ENCODE measurements at regions not wholly inside any gene's neighbourhood (a gene's known extent, or its start where the extent isn't known, plus 50 kb on each side); places are given as distances from the start of the nearest gene placed in this dataset.

GRCh38 chr4:38332699-38333098, 331.3 kb upstream of the KLF3 start:
- peaks cover 0 to 9% of the 10 kb centered on the region in 2 experiments; a peak in 3 of 4 replicates for H3K4me1 ChIP-seq (ENCODE audit: control insufficient read depth in 1 of 2, insufficient read depth in 2 of 2, low read length in 2 of 2)
- intact Hi-C loops (cut with micrococcal nuclease) = no loop called here
- ATAC-seq (no peak), DNase-seq (ENCODE audit: low read depth, low spot score) (no peak)
- H3K9ac ChIP-seq (ENCODE audit: low read length) = no peak overlapping the region
- TF ChIP-seq CTCF (IDR thresholded peaks at IDR 0.05 in 2 of 3, conservative IDR thresholded peaks at IDR 0.05 in 1 of 3; ENCODE audit: borderline replicate concordance in 1 of 3, insufficient read depth in 1 of 3, low read depth in 2 of 3, low read length in 2 of 3) = no peak
- no peak for TF ChIP-seq RAD21 (IDR thresholded peaks at IDR 0.05; ENCODE audit: low read depth)
- no peak for TF ChIP-seq JUND (IDR thresholded peaks at IDR 0.05)
- TF ChIP-seq ATF3 (IDR thresholded peaks at IDR 0.05) = no peak
- no peak for TF ChIP-seq TCF7L2 (IDR thresholded peaks at IDR 0.05; ENCODE audit: borderline replicate concordance, extremely low read depth, insufficient read depth, insufficient read length)
- TF ChIP-seq REST (IDR thresholded peaks at IDR 0.05; ENCODE audit: low read depth) = no peak
- no peak for TF ChIP-seq MAX (IDR thresholded peaks at IDR 0.05)
- TF ChIP-seq CBX3 (IDR thresholded peaks at IDR 0.05; ENCODE audit: low read depth) = no peak
- no peak for TF ChIP-seq ELF1 (IDR thresholded peaks at IDR 0.05; ENCODE audit: borderline replicate concordance, low read depth)
- TF ChIP-seq EGR1 (IDR thresholded peaks at IDR 0.05; ENCODE audit: low read depth) = no peak
- H3K27me3 ChIP-seq (ENCODE audit: insufficient read depth, low read length) = no peaks in the 10 kb centered on the region
- ChIA-PET RAD21 (ENCODE audit: low non-redundant PET in 1 of 2, low total read pairs in 2 of 2, uncharacterized antibody in 2 of 2, unreplicated experiment in 2 of 2) (no interaction called here), CTCF (no interaction called here), POLR2A (no interaction called here)
- H2AFZ ChIP-seq (ENCODE audit: low read depth, low read length, poor library complexity, severe bottlenecking) = no peak overlapping the region
- H3K36me3 ChIP-seq (ENCODE audit: control insufficient read depth in 1 of 2, insufficient read depth in 2 of 2, low read length in 2 of 2) = no peaks in the 10 kb centered on the region
- peaks cover 0 to 2% of the 10 kb centered on the region in 2 experiments; a peak in 1 of 4 replicates for H3K9me3 ChIP-seq (ENCODE audit: control insufficient read depth in 1 of 2, insufficient read depth in 1 of 2, low read depth in 1 of 2, low read length in 2 of 2)
- H4K20me1 ChIP-seq (ENCODE audit: insufficient read depth) = no peaks in the 10 kb centered on the region
- H3K9me2 ChIP-seq (ENCODE audit: insufficient read depth) = no peaks in the 10 kb centered on the region
- H3K4me2 ChIP-seq (ENCODE audit: low read length) = no peak overlapping the region
- no peak overlapping the region for H3K27ac ChIP-seq (ENCODE audit: low read depth, low read length)
- BruUV-seq (replicated peaks) = no TSS peak
- H3K79me2 ChIP-seq (ENCODE audit: insufficient read depth, low read length) = no peaks in the 10 kb centered on the region
- H3K4me3 ChIP-seq (replicated peaks in 1 of 2; ENCODE audit: low read depth in 1 of 2, low read length in 2 of 2) = no peak overlapping the region
